ENCODE measurements at regions not wholly inside any gene's neighbourhood (a gene's known extent, or its start where the extent isn't known, plus 50 kb on each side); places are given as distances from the start of the nearest gene placed in this dataset.

DNA sequence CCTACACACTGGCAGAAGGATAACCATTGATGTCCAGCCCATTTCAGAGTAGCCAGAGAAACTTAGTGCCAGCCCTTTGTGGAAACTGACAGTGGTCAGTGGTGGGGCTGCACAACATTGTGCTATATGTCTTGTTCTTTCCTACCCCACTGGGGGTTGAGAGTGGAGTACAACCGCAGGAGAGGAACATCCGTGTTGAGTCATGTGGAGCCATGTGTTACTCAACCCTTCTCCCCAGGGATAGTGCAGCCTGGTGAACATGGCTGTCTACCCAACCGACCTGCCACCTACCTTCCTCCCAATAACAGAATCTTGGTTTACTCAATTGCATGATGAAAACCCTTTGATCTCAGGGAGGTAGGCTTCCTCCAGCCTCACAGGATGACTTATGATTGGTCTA lies 65.3 kb upstream of the MAPK4 start:
- no peak for TF ChIP-seq CTCF (conservative IDR thresholded peaks at IDR 0.05; ENCODE audit: low read length)
- no peak for TF ChIP-seq EZH2phosphoT487 (IDR thresholded peaks at IDR 0.05; ENCODE audit: borderline replicate concordance)

Data from Loucy (cell line).